Activated CD8-positive, alpha-beta T cell treated with anti-CD3 and anti-CD28 coated beads for 36 hours (primary cell): ENCODE measurements at regions not wholly inside any gene's neighbourhood (a gene's known extent, or its start where the extent isn't known, plus 50 kb on each side); places are given as distances from the start of the nearest gene placed in this dataset.
A peak's percentile ranks its signal among the peaks of the same experiment; 100 is the strongest.

Source experiments
- ATAC-seq: fragments of 200-7000 bp; cut with Tn5 transposase; one replicate; pipeline ENCODE4 v1.10.0; 2021; ENCODE audit warnings: mild to moderate bottlenecking, moderate library complexity
- CTCF ChIA-PET: fragments of 350-600 bp; sonication (Branson Sonifier 250); formaldehyde crosslinking; loops from one replicate; lab custom pipeline; 2021; ENCODE audit warnings: antibody characterized with exemption; lab: Charles Lee
- POLR2A ChIA-PET: fragments of 350-600 bp; sonication (Branson Sonifier 250); formaldehyde crosslinking; loops from one replicate; lab custom pipeline; 2021; ENCODE audit warnings: antibody characterized with exemption; lab: Charles Lee
- DNase-seq: peaks from one replicate; pipeline ENCODE4 v3.0.0-alpha.2; 2020
- H3K27ac Mint-ChIP-seq: one replicate; pipeline ENCODE4 v1.8.0; 2021; ENCODE audit warnings: mild to moderate bottlenecking, mixed read lengths
- H3K27me3 Mint-ChIP-seq: one replicate; pipeline ENCODE4 v1.8.0; 2021; ENCODE audit warnings: mixed read lengths
- H3K36me3 Mint-ChIP-seq: one replicate; pipeline ENCODE4 v1.8.0; 2021; ENCODE audit warnings: low read depth, mixed read lengths
- H3K4me1 Mint-ChIP-seq: one replicate; pipeline ENCODE4 v1.8.0; 2021; ENCODE audit warnings: low read depth, mixed read lengths
- H3K4me3 Mint-ChIP-seq: one replicate; pipeline ENCODE4 v1.8.0; 2021; ENCODE audit warnings: mild to moderate bottlenecking, moderate library complexity, mixed read lengths
- H3K9me3 Mint-ChIP-seq: one replicate; pipeline ENCODE4 v1.8.0; 2021; ENCODE audit warnings: mixed read lengths
- CTCF ChIP-seq: fragments of 200-600 bp; IDR thresholded peaks from one replicate; pipeline ENCODE4 v1.8.0; 2022; ENCODE audit warnings: antibody characterized with exemption, mild to moderate bottlenecking
- intact Hi-C: fragments of 100-400 bp; cut with micrococcal nuclease; formaldehyde crosslinking; loops from one replicate; pipeline ENCODE4 v1.10.0; 2022

GRCh38 chr6:28814032-28814976 lies 109.5 kb downstream of the TRIM27 start:
- ChIA-PET CTCF (no interaction called here), POLR2A (no interaction called here)
- TF ChIP-seq CTCF = no peak
- Mint-ChIP-seq H3K9me3 (peaks cover 11% of the 10 kb centered on the region), H3K36me3 (peaks cover 16% of the 10 kb centered on the region), H3K4me1 (peaks cover 17% of the 10 kb centered on the region), H3K4me3 (peak overlapping the region; percentile 38), H3K27ac (no peak overlapping the region), H3K27me3 (peaks cover 89% of the 10 kb centered on the region)
- ATAC-seq (no peak), DNase-seq (no peak)
- intact Hi-C loops = loop anchor here (5.0 kb wide), 1 partner anchor 42 kb away; no protein-coding TSS in a partner anchor

GRCh38 chr6:28816339-28816908 lies 107.4 kb downstream of the TRIM27 start:
- Mint-ChIP-seq H3K9me3 (peaks cover 7% of the 10 kb centered on the region), H3K36me3 (peaks cover 8% of the 10 kb centered on the region), H3K27ac (no peak overlapping the region), H3K4me3 (no peak overlapping the region), H3K27me3 (peaks cover 75% of the 10 kb centered on the region), H3K4me1 (peaks cover 13% of the 10 kb centered on the region)
- ATAC-seq (no peak), DNase-seq (no peak)
- ChIA-PET CTCF (no interaction called here), POLR2A (no interaction called here)
- no peak for TF ChIP-seq CTCF
- intact Hi-C loops = no loop called here

- Mint-ChIP-seq H3K27ac (no peak overlapping the region), H3K4me3 (peak overlapping the region; percentile 39), H3K36me3 (peaks cover 5% of the 10 kb centered on the region), H3K27me3 (peaks cover 70% of the 10 kb centered on the region), H3K9me3 (peaks cover 5% of the 10 kb centered on the region), H3K4me1 (peaks cover 13% of the 10 kb centered on the region)
- TF ChIP-seq CTCF = no peak
- CTCF ChIA-PET = no interaction called here
- POLR2A ChIA-PET = interaction anchor here (1.0 kb wide), 1 partner anchor 20 kb away, joined by 4 read pairs; no protein-coding TSS in a partner anchor
- peak; percentile 63 for DNase-seq
- ATAC-seq = peak; percentile 80
- intact Hi-C loops = no loop called here
These were observed 106.6 kb downstream of the TRIM27 start for GRCh38 chr6:28816909-28817807.

GRCh38 chr6:28817808-28818145 lies 106.0 kb downstream of the TRIM27 start:
- Mint-ChIP-seq H3K27me3 (peaks cover 65% of the 10 kb centered on the region), H3K9me3 (peaks cover 2% of the 10 kb centered on the region), H3K4me1 (peaks cover 13% of the 10 kb centered on the region), H3K4me3 (no peak overlapping the region), H3K27ac (no peak overlapping the region), H3K36me3 (peaks cover 1% of the 10 kb centered on the region)
- ATAC-seq = no peak
- ChIA-PET CTCF (no interaction called here), POLR2A (interaction anchor here (0.6 to 1.0 kb wide), 2 partner anchors 20 to 50 kb away, joined by 3 to 4 read pairs; no protein-coding TSS in a partner anchor)
- intact Hi-C loops = no loop called here
- no peak for TF ChIP-seq CTCF
- no peak for DNase-seq
